ENCODE measurements at regions not wholly inside any gene's neighbourhood (a gene's known extent, or its start where the extent isn't known, plus 50 kb on each side); places are given as distances from the start of the nearest gene placed in this dataset.

DNA sequence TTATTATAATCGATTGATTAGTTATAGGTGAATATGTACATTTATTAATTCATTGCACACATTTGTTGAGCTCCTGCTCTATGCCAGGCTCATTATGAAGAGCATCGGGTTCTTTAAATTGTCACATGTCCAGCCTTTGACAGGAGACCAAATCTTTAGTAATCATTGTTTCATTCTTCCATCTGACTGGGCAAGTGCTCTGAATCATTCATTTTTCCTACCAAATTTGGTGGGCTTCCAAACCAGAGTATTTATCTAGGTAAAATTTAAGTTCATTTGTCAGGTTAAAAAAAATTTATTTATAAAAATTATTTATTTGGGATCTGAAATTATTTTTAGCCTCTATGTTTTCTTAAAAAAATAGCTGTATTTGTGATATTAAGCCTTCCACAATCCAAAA, 404.9 kb upstream of the MMS22L start:
- H3K4me3 Mint-ChIP-seq: no peak overlapping the region

DNA sequence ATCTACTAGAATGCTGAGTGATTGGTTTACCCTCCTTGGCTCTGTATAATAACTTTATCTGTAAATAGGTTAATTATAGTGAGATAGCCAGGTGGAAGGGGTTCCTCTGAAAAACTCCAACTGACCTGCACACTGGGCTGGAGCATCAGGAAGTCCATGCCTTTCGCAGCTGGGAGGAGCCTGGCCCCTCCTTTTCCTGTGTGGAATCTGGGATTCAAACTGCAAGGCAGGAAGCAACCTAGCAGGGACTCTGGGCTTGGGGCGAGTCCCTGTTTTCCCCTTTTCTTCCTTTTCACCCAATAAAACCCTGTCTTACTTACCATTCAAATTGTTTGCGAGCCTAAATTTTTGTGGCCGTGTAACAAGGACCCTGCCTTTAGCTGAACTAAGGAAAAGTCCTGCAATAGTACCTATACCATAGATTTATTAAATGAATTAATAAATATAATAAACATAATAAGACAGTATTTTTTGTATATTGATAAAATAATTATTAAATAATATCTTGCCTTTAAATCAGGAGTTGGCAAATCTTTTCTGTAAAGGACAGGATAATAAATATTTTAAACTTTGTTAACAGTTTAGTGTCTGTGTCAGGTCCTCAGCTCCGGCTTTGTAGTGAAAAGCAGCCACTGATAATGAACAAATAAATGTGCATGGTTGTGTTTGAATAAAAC, 406.2 kb upstream of the MMS22L start:
- ATAC-seq: no peak
- H3K27me3 Mint-ChIP-seq: no peaks in the 10 kb centered on the region
- no peaks in the 10 kb centered on the region for H3K27me3 ChIP-seq (ENCODE audit: control insufficient read depth in 2 of 2, insufficient read depth in 2 of 2, low read length in 2 of 2)

More for the DNA sequence above, 404.9 kb upstream of the MMS22L start:
- H3K9me3 Mint-ChIP-seq: peaks cover 0 to 5% (median 0%) of the 10 kb centered on the region in 11 donors
- Histone ChIP-seq H3K4me3 (ENCODE audit: low read length) (no peak overlapping the region), H3K27ac (ENCODE audit: low read depth, low read length) (no peak overlapping the region), H3K27me3 (ENCODE audit: control insufficient read depth in 2 of 2, insufficient read depth in 2 of 2, low read length in 2 of 2) (no peaks in the 10 kb centered on the region), H3K4me1 (ENCODE audit: control insufficient read depth in 2 of 2, insufficient read depth in 2 of 2, low read length in 2 of 2) (no peaks in the 10 kb centered on the region), H3K9me3 (ENCODE audit: control insufficient read depth in 2 of 3, low read length in 3 of 3) (no peaks in the 10 kb centered on the region), H3K36me3 (ENCODE audit: control insufficient read depth in 2 of 3, insufficient read depth in 3 of 3, low read length in 3 of 3) (no peaks in the 10 kb centered on the region)
- ChIA-PET CTCF (no interaction called here), POLR2A (no interaction called here)
- H3K27ac Mint-ChIP-seq: no peak overlapping the region
- H3K27me3 Mint-ChIP-seq: no peaks in the 10 kb centered on the region
- intact Hi-C loops (cut with micrococcal nuclease): no loop called here
- no peaks in the 10 kb centered on the region for H3K4me1 Mint-ChIP-seq
- DNase-seq (no peak), ATAC-seq (no peak)
- H3K36me3 Mint-ChIP-seq: no peaks in the 10 kb centered on the region

DNA sequence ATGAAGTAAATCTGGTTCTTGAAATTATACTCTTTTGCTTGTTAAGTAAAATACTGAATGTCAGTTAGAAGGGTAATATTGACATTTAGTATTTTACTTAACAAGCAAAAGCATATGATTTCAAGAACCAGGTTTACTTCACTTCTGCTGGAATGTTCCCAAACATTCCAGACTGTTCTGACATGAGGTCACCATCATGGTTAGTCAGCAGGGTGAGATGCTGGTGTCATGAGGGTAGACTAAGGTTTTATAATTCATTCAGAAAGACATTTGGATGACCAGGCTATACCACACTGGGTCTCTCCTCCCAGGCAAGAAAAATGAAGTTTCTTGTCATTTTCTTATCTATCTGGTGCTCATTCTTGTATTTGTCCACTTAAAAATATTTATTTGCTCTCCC, 414.4 kb upstream of the MMS22L start:
- intact Hi-C loops (cut with micrococcal nuclease): no loop called here
- POLR2A ChIA-PET: no interaction called here

More for the DNA sequence above, 406.2 kb upstream of the MMS22L start:
- Histone ChIP-seq H3K36me3 (ENCODE audit: control insufficient read depth in 2 of 3, insufficient read depth in 3 of 3, low read length in 3 of 3) (no peaks in the 10 kb centered on the region), H3K9me3 (ENCODE audit: control insufficient read depth in 2 of 3, low read length in 3 of 3) (no peaks in the 10 kb centered on the region), H3K4me3 (ENCODE audit: low read length) (no peak overlapping the region), H3K27ac (ENCODE audit: low read depth, low read length) (no peak overlapping the region), H3K4me1 (ENCODE audit: control insufficient read depth in 2 of 2, insufficient read depth in 2 of 2, low read length in 2 of 2) (no peaks in the 10 kb centered on the region)
- no peaks in the 10 kb centered on the region for H3K36me3 Mint-ChIP-seq
- H3K9me3 Mint-ChIP-seq: peaks cover 0 to 5% (median 0%) of the 10 kb centered on the region in 11 donors
- no peak overlapping the region for H3K27ac Mint-ChIP-seq
- intact Hi-C loops (cut with micrococcal nuclease): no loop called here
- no peaks in the 10 kb centered on the region for H3K4me1 Mint-ChIP-seq
- ChIA-PET POLR2A (no interaction called here), CTCF (no interaction called here)
- no peak for DNase-seq
- no peak overlapping the region for H3K4me3 Mint-ChIP-seq

GRCh38 chr6:97701801-97702200, 418.8 kb upstream of the MMS22L start:
- ATAC-seq (no peak), DNase-seq (no peak)
- H3K4me1 Mint-ChIP-seq: no peaks in the 10 kb centered on the region
- no peaks in the 10 kb centered on the region for H3K36me3 Mint-ChIP-seq
- H3K4me3 Mint-ChIP-seq: no peak overlapping the region
- H3K27ac Mint-ChIP-seq: no peak overlapping the region
- Histone ChIP-seq H3K9me3 (ENCODE audit: control insufficient read depth in 2 of 3, low read length in 3 of 3) (no peaks in the 10 kb centered on the region), H3K4me1 (ENCODE audit: control insufficient read depth in 2 of 2, insufficient read depth in 2 of 2, low read length in 2 of 2) (no peaks in the 10 kb centered on the region), H3K27ac (ENCODE audit: low read depth, low read length) (no peak overlapping the region), H3K27me3 (ENCODE audit: control insufficient read depth in 2 of 2, insufficient read depth in 2 of 2, low read length in 2 of 2) (no peaks in the 10 kb centered on the region), H3K36me3 (ENCODE audit: control insufficient read depth in 2 of 3, insufficient read depth in 3 of 3, low read length in 3 of 3) (no peaks in the 10 kb centered on the region), H3K4me3 (ENCODE audit: low read length) (no peak overlapping the region)
- no peaks in the 10 kb centered on the region for H3K27me3 Mint-ChIP-seq
- intact Hi-C loops (cut with micrococcal nuclease): no loop called here
- ChIA-PET CTCF (no interaction called here), POLR2A (no interaction called here)
- H3K9me3 Mint-ChIP-seq: no peaks in the 10 kb centered on the region

More for the DNA sequence above, 414.4 kb upstream of the MMS22L start:
- no peaks in the 10 kb centered on the region for H3K4me1 Mint-ChIP-seq
- Histone ChIP-seq H3K9me3 (ENCODE audit: control insufficient read depth in 2 of 3, low read length in 3 of 3) (no peaks in the 10 kb centered on the region), H3K36me3 (ENCODE audit: control insufficient read depth in 2 of 3, insufficient read depth in 3 of 3, low read length in 3 of 3) (no peaks in the 10 kb centered on the region), H3K27ac (ENCODE audit: low read depth, low read length) (no peak overlapping the region), H3K27me3 (ENCODE audit: control insufficient read depth in 2 of 2, insufficient read depth in 2 of 2, low read length in 2 of 2) (no peaks in the 10 kb centered on the region), H3K4me1 (ENCODE audit: control insufficient read depth in 2 of 2, insufficient read depth in 2 of 2, low read length in 2 of 2) (no peaks in the 10 kb centered on the region), H3K4me3 (ENCODE audit: low read length) (no peak overlapping the region)
- H3K27ac Mint-ChIP-seq: no peak overlapping the region
- H3K9me3 Mint-ChIP-seq: peaks cover 0 to 4% (median 0%) of the 10 kb centered on the region in 11 donors
- no peak overlapping the region for H3K4me3 Mint-ChIP-seq
- CTCF ChIA-PET: no interaction called here
- no peak for DNase-seq
- no peak for ATAC-seq
- H3K27me3 Mint-ChIP-seq: no peaks in the 10 kb centered on the region
- H3K36me3 Mint-ChIP-seq: no peaks in the 10 kb centered on the region

- H3K4me3 ChIP-seq (ENCODE audit: low read length): no peak overlapping the region
- no peak overlapping the region for H3K27ac ChIP-seq (ENCODE audit: low read depth, low read length)
- intact Hi-C loops (cut with micrococcal nuclease): no loop called here
- no peaks in the 10 kb centered on the region for H3K9me3 ChIP-seq (ENCODE audit: control insufficient read depth in 2 of 3, low read length in 3 of 3)
- no peaks in the 10 kb centered on the region for H3K36me3 ChIP-seq (ENCODE audit: control insufficient read depth in 2 of 3, insufficient read depth in 3 of 3, low read length in 3 of 3)
- H3K4me3 Mint-ChIP-seq: no peak overlapping the region
- H3K36me3 Mint-ChIP-seq: no peaks in the 10 kb centered on the region
- no peaks in the 10 kb centered on the region for H3K27me3 Mint-ChIP-seq
- H3K9me3 Mint-ChIP-seq: no peaks in the 10 kb centered on the region
- no peaks in the 10 kb centered on the region for H3K27me3 ChIP-seq (ENCODE audit: control insufficient read depth in 2 of 2, insufficient read depth in 2 of 2, low read length in 2 of 2)
- H3K4me1 ChIP-seq (ENCODE audit: control insufficient read depth in 2 of 2, insufficient read depth in 2 of 2, low read length in 2 of 2): no peaks in the 10 kb centered on the region
- no peak for DNase-seq
- H3K4me1 Mint-ChIP-seq: no peaks in the 10 kb centered on the region
- no peak for ATAC-seq
- ChIA-PET CTCF (no interaction called here), POLR2A (no interaction called here)
- no peak overlapping the region for H3K27ac Mint-ChIP-seq
Observed at GRCh38 chr6:97702248-97702647, 419.2 kb upstream of the MMS22L start.

- ATAC-seq (no peak), DNase-seq (no peak)
- CTCF ChIA-PET: no interaction called here
- Histone ChIP-seq H3K27me3 (ENCODE audit: control insufficient read depth in 2 of 2, insufficient read depth in 2 of 2, low read length in 2 of 2) (no peaks in the 10 kb centered on the region), H3K9me3 (ENCODE audit: control insufficient read depth in 2 of 3, low read length in 3 of 3) (no peaks in the 10 kb centered on the region), H3K36me3 (ENCODE audit: control insufficient read depth in 2 of 3, insufficient read depth in 3 of 3, low read length in 3 of 3) (no peaks in the 10 kb centered on the region), H3K27ac (ENCODE audit: low read depth, low read length) (no peak overlapping the region), H3K4me1 (ENCODE audit: control insufficient read depth in 2 of 2, insufficient read depth in 2 of 2, low read length in 2 of 2) (no peaks in the 10 kb centered on the region), H3K4me3 (ENCODE audit: low read length) (no peak overlapping the region)
- H3K27ac Mint-ChIP-seq: no peak overlapping the region
- no peaks in the 10 kb centered on the region for H3K4me1 Mint-ChIP-seq
- POLR2A ChIA-PET: no interaction called here
- H3K27me3 Mint-ChIP-seq: no peaks in the 10 kb centered on the region
- no peaks in the 10 kb centered on the region for H3K9me3 Mint-ChIP-seq
- H3K36me3 Mint-ChIP-seq: no peaks in the 10 kb centered on the region
- H3K4me3 Mint-ChIP-seq: no peak overlapping the region
- intact Hi-C loops (cut with micrococcal nuclease): no loop called here
Observed at GRCh38 chr6:97703661-97704060, 420.6 kb upstream of the MMS22L start.

DNA sequence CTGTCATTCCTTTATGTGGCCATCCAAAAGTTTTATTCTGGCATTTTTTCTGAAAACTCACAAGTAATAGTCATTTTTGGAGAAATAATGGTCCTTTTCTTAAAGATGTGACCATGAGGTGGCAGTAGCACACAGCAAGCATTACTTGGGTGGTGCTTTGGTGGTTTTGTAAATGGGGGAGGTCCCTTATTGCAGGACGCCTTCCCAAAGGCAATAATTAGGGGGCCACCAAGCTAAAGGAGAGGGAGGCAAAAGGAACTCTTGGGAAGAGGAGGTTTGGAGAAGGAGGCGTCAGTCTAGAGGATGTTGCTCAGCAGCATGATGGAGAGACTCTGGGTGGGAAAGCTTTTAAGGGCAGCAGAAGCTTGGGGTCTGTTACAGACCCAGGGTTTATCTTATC, 422.6 kb upstream of the MMS22L start:
- H3K4me1 ChIP-seq (ENCODE audit: control insufficient read depth in 2 of 2, insufficient read depth in 2 of 2, low read length in 2 of 2): no peaks in the 10 kb centered on the region
- no peaks in the 10 kb centered on the region for H3K27me3 ChIP-seq (ENCODE audit: control insufficient read depth in 2 of 2, insufficient read depth in 2 of 2, low read length in 2 of 2)
- Mint-ChIP-seq H3K4me3 (no peak overlapping the region), H3K27me3 (no peaks in the 10 kb centered on the region), H3K4me1 (no peaks in the 10 kb centered on the region), H3K27ac (no peak overlapping the region), H3K36me3 (no peaks in the 10 kb centered on the region), H3K9me3 (peaks cover 0 to 6% (median 0%) of the 10 kb centered on the region in 11 donors)
- POLR2A ChIA-PET: no interaction called here
- H3K4me3 ChIP-seq (ENCODE audit: low read length): no peak overlapping the region
- no peak overlapping the region for H3K27ac ChIP-seq (ENCODE audit: low read depth, low read length)
- H3K36me3 ChIP-seq (ENCODE audit: control insufficient read depth in 2 of 3, insufficient read depth in 3 of 3, low read length in 3 of 3): no peaks in the 10 kb centered on the region
- intact Hi-C loops (cut with micrococcal nuclease): no loop called here
- CTCF ChIA-PET: no interaction called here
- ATAC-seq (no peak), DNase-seq (no peak)
- H3K9me3 ChIP-seq (ENCODE audit: control insufficient read depth in 2 of 3, low read length in 3 of 3): no peaks in the 10 kb centered on the region
